PC-9 (cell line): ENCODE measurements at regions not wholly inside any gene's neighbourhood (a gene's known extent, or its start where the extent isn't known, plus 50 kb on each side); places are given as distances from the start of the nearest gene placed in this dataset.
"Not testable (repeated sequence)": the region's sequence is repeated elsewhere in the genome, so short reads cannot be mapped to it uniquely, and the experiment has no call there.

Experiments
- BruUV-seq: library from RNA; stranded (reverse); fragments of 400-500 nt; replicated peaks from 2 replicates; lab custom pipeline; 2021; lab: Mats Ljungman, UMichigan
- CTCF ChIA-PET: fragments of 300-600 bp; sonication (Branson Sonifier 250); formaldehyde crosslinking; loops from one replicate; lab custom pipeline; 2022; ENCODE audit warnings: antibody characterized with exemption; lab: Charles Lee
- POLR2A ChIA-PET: fragments of 300-600 bp; sonication (Branson Sonifier 250); formaldehyde crosslinking; loops from one replicate; lab custom pipeline; 2022; ENCODE audit warnings: antibody characterized with exemption; ENCODE audit not compliant: unreplicated experiment; lab: Charles Lee
- DNase-seq, 2 experiments: peaks; one replicate each; pipeline versions ENCODE4 v3.0.0 to v3.0.0-alpha.2; 2015 to 2022; ENCODE audit warnings: mixed read lengths in 1 of 2
- H2AFZ ChIP-seq: fragments of 200-600 bp; sonication (generic); 2 replicates; pipeline ENCODE4 v1.8.1; 2017; ENCODE audit warnings: antibody characterized with exemption
- H3F3A ChIP-seq: fragments of 200-600 bp; sonication (generic); 2 replicates; pipeline ENCODE4 v1.8.1; 2017; ENCODE audit warnings: antibody characterized with exemption, mild to moderate bottlenecking, low read depth; ENCODE audit not compliant: insufficient read depth
- H3K27ac ChIP-seq: fragments of 200-600 bp; sonication (generic); 2 replicates; pipeline ENCODE4 v1.6.1; 2016; ENCODE audit warnings: mixed run types
- H3K27me3 ChIP-seq: fragments of 200-600 bp; sonication (generic); 2 replicates; pipeline ENCODE4 v1.6.1; 2016; ENCODE audit warnings: low read depth, mixed run types; ENCODE audit not compliant: insufficient read depth
- H3K36me3 ChIP-seq: fragments of 200-600 bp; sonication (generic); 2 replicates; pipeline ENCODE4 v1.6.1; 2016; ENCODE audit warnings: low read depth, mixed run types
- H3K4me1 ChIP-seq: fragments of 200-600 bp; sonication (generic); replicated peaks from 2 replicates; pipeline ENCODE4 v1.6.1; 2016; ENCODE audit warnings: mixed run types; ENCODE audit not compliant: insufficient read depth
- H3K4me2 ChIP-seq: fragments of 200-600 bp; sonication (generic); 2 replicates; pipeline ENCODE4 v1.6.1; 2017; ENCODE audit warnings: mixed run types
- H3K4me3 ChIP-seq: fragments of 200-600 bp; sonication (generic); 2 replicates; pipeline ENCODE4 v1.6.1; 2016; ENCODE audit warnings: mixed run types
- H3K79me2 ChIP-seq: fragments of 200-600 bp; sonication (generic); 2 replicates; pipeline ENCODE4 v1.6.1; 2017; ENCODE audit warnings: low read depth, mixed run types
- H3K9me2 ChIP-seq: fragments of 200-600 bp; sonication (generic); 2 replicates; pipeline ENCODE4 v1.8.1; 2017; ENCODE audit warnings: mild to moderate bottlenecking; ENCODE audit not compliant: insufficient read depth
- H3K9me3 ChIP-seq: fragments of 200-600 bp; sonication (generic); 2 replicates; pipeline ENCODE4 v1.8.1; 2016; ENCODE audit warnings: low read depth; ENCODE audit not compliant: insufficient read depth
- H4K20me1 ChIP-seq: fragments of 200-600 bp; sonication (generic); 2 replicates; pipeline ENCODE4 v1.8.1; 2017; ENCODE audit not compliant: insufficient read depth
- CTCF ChIP-seq: fragments of 200-600 bp; sonication (generic); conservative IDR thresholded peaks from 2 replicates; pipeline ENCODE4 v1.6.1; 2017; ENCODE audit warnings: mixed run types, antibody characterized with exemption, mild to moderate bottlenecking, moderate library complexity
- EZH2 ChIP-seq: fragments of 200-600 bp; sonication (generic); IDR thresholded peaks from 2 replicates; pipeline ENCODE4 v1.8.0; 2017; ENCODE audit warnings: antibody characterized with exemption, low read depth
- intact Hi-C: fragments of 100-400 bp; cut with micrococcal nuclease; formaldehyde crosslinking; loops from one replicate; pipeline ENCODE4 v1.10.0; 2022; ENCODE audit not compliant: unreplicated experiment

DNA sequence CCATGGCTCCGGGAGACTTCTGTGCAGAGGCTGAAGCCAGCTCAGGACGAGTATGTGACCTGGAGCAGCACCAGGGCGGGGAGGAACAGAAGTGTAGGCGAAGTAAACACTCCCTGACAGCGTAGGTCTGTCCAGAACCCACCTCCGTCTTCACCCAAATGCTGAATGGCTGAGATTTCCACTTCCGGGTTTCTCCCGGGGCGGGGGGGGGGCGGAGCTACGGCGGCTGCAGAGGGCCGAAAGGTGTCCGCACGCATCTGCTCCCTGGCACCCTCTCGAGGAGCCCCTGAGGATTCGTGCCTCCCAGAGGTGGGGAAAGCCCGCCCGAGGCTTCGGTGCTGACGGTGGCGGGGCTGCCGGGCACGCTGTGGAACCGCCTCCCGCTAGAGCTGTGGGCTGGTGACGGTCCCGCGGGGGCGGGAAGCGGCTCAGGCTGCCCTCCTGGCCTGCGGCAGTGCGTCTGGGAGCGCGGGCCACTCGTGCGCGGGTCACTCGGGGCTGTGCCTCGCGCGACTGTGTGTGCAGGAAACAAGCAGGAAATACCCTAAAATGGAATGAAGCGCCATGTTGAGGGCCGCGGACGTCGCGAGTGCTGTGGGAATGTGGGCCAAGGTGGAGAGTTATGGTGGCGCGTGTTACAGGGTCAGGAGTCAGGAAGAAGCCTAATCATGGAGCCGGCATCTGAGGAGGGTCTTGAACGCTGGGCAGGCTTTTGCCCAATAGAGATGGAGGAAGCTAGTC lies 1425.4 kb downstream of the FOXD4L5 start:
- TF ChIP-seq EZH2 (no peak), CTCF (no peak)
- Histone ChIP-seq H3K36me3 (no peaks in the 10 kb centered on the region), H4K20me1 (no peaks in the 10 kb centered on the region), H3K4me2 (peak overlapping the region; percentile 85), H3K4me1 (no peaks in the 10 kb centered on the region), H2AFZ (peak overlapping the region; percentile 84), H3K9me2 (no peaks in the 10 kb centered on the region), H3K27ac (no peak overlapping the region), H3K9me3 (no peaks in the 10 kb centered on the region), H3K4me3 (peak overlapping the region; percentile 71; the same call in 1 of the 2 replicates), H3K79me2 (no peaks in the 10 kb centered on the region), H3F3A (no peaks in the 10 kb centered on the region), H3K27me3 (no peaks in the 10 kb centered on the region)
- intact Hi-C loops, result no loop called here
- ChIA-PET CTCF (no interaction called here), POLR2A (no interaction called here)
- no TSS peak for BruUV-seq
- DNase-seq, result peak; percentile 28 to 47

DNA sequence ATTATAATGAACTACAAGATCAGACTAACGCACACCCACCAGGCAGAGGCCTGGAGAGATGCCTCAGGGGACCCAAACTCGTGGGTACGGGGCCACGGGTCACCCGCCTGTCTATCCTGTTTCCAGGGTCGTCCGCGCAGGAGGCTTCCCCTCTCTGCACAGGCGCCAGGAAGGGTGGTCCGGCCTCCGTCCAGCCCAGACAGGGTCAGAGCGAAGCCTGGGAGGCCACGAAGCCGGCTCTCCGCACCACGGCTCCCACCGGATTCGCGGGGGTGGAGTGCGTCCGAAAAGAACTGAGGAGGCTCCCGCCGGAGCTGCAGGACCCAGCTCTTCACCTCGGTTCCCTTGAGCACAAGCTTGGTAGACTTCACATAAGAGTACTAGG lies 1425.9 kb downstream of the FOXD4L5 start:
- H3K4me1 ChIP-seq, H3K36me3 ChIP-seq, intact Hi-C loops, H3K9me2 ChIP-seq, H3F3A ChIP-seq, POLR2A ChIA-PET, DNase-seq, CTCF ChIA-PET, H4K20me1 ChIP-seq, H3K27me3 ChIP-seq, H3K79me2 ChIP-seq, H3K9me3 ChIP-seq, H3K27ac ChIP-seq: not testable (repeated sequence)
- peak overlapping the region; percentile 85 for H3K4me2 ChIP-seq
- H2AFZ ChIP-seq, result peak overlapping the region; percentile 84
- H3K4me3 ChIP-seq, result peak overlapping the region; percentile 71
- BruUV-seq, result TSS peak; percentile 66

DNA sequence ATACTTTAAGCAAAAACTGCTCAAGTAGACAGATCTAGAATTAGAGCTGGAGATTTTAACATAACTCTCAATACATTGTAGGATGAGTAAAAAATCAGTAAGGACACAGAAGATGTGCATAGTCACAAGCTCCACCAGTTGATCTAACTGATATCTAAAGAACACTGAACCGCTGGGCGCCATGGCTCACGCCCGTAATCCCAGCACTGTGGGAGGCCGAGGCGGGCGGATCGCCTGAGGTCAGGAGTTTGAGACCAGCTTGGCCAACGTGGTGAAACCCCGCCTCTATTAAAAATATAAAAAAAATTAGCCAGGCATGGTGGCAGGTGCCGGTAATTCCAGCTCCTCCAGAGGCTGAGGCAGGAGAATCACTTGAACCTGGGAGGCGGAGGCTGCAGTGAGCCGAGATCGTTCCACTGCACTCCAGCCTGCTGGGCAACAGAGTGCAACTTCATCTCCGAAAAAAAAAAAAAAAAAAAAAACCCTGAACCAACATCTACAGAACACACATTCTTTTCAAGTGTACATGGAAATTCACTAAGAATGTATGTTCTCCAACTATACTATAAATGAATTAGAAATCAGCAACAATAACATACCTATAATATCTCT lies 1431.8 kb downstream of the FOXD4L5 start:
- H3F3A ChIP-seq, POLR2A ChIA-PET, H4K20me1 ChIP-seq, intact Hi-C loops, BruUV-seq, H3K9me2 ChIP-seq, H3K27ac ChIP-seq, H3K9me3 ChIP-seq, H3K4me1 ChIP-seq, H3K4me3 ChIP-seq, DNase-seq, H3K36me3 ChIP-seq, CTCF ChIA-PET, H2AFZ ChIP-seq, H3K4me2 ChIP-seq, H3K79me2 ChIP-seq, H3K27me3 ChIP-seq: not testable (repeated sequence)

- H3K4me3 ChIP-seq, H3K4me1 ChIP-seq, POLR2A ChIA-PET, H3K4me2 ChIP-seq, H3K9me3 ChIP-seq, H3K36me3 ChIP-seq, H2AFZ ChIP-seq, CTCF ChIA-PET, intact Hi-C loops, H3K27ac ChIP-seq, H3K79me2 ChIP-seq, H3K27me3 ChIP-seq, H4K20me1 ChIP-seq, DNase-seq, H3K9me2 ChIP-seq, H3F3A ChIP-seq, BruUV-seq: not testable (repeated sequence)
These were observed 1460.2 kb downstream of the FOXD4L5 start for GRCh38 chr9:63824804-63825203.

GRCh38 chr9:63823375-63824201 lies 1461.4 kb downstream of the FOXD4L5 start:
- H3K4me3 ChIP-seq, H3K9me3 ChIP-seq, H3F3A ChIP-seq, DNase-seq, H3K79me2 ChIP-seq, H4K20me1 ChIP-seq, H3K27me3 ChIP-seq, BruUV-seq, CTCF ChIA-PET, H3K27ac ChIP-seq, H2AFZ ChIP-seq, H3K9me2 ChIP-seq, H3K4me2 ChIP-seq, intact Hi-C loops, H3K4me1 ChIP-seq, H3K36me3 ChIP-seq, POLR2A ChIA-PET: not testable (repeated sequence)

DNA sequence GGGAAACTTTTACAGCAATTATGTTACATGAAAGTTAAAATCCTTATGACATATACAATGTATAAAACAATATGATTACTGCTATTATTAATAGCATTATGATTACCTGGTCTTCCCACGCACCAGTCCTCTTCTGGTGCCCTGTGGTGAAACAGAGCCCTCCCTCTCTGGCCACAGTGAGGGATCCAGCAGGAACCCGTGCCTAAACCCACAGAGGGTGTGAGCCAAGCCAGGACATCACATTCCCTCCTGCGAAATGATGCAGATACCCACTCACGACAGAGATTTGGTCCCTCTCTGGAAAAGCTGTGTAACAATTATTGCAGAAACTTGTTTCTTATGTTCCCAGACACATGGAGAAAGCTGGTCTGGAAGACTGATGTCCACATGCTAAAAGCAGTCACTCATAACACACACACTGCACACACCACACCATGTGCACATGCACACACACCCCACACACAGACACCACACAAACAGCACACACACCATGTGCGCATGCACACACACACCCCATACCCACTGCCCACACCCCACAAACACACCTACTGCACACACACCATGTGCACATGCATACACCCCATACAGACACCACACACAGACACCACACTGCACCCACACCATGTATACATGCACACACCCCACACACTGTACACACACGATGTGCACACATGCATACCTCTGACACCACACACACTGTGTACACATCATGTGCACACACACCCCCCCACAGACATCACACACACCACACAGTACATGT lies 1462.2 kb downstream of the FOXD4L5 start:
- intact Hi-C loops, POLR2A ChIA-PET, H3F3A ChIP-seq, CTCF ChIA-PET, H3K79me2 ChIP-seq, H4K20me1 ChIP-seq, H3K27me3 ChIP-seq, H2AFZ ChIP-seq, H3K36me3 ChIP-seq, H3K27ac ChIP-seq, H3K9me3 ChIP-seq, H3K4me1 ChIP-seq, BruUV-seq, H3K9me2 ChIP-seq, H3K4me2 ChIP-seq, H3K4me3 ChIP-seq, DNase-seq: not testable (repeated sequence)
